Mesodermal cell (in vitro differentiated cells): ENCODE measurements at regions not wholly inside any gene's neighbourhood (a gene's known extent, or its start where the extent isn't known, plus 50 kb on each side); places are given as distances from the start of the nearest gene placed in this dataset.

ENCODE experiments used
- H3K27ac ChIP-seq: 2 replicates; pipeline ENCODE4 v1.7.0; 2013; ENCODE audit warnings: mild to moderate bottlenecking, low read depth, low read length, moderate library complexity; ENCODE audit not compliant: severe bottlenecking
- H3K36me3 ChIP-seq: 2 replicates; pipeline ENCODE4 v1.7.1; 2013; ENCODE audit warnings: mild to moderate bottlenecking, low read length, moderate library complexity; ENCODE audit not compliant: control insufficient read depth, insufficient read depth
- H3K4me1 ChIP-seq: one replicate; pipeline ENCODE4 v1.7.1; 2013; ENCODE audit warnings: mild to moderate bottlenecking, low read length; ENCODE audit not compliant: insufficient read depth, control insufficient read depth, poor library complexity, severe bottlenecking
- H3K4me3 ChIP-seq: 2 replicates; pipeline ENCODE4 v1.7.0; 2013; ENCODE audit warnings: low read length, control low read depth, mild to moderate bottlenecking; ENCODE audit not compliant: insufficient read depth, poor library complexity, severe bottlenecking; ENCODE audit errors: extremely low read depth
- H3K9me3 ChIP-seq: 2 replicates; pipeline ENCODE4 v1.7.1; 2013; ENCODE audit warnings: mild to moderate bottlenecking, low read length, moderate library complexity; ENCODE audit not compliant: control insufficient read depth
- WGBS, 2 experiments: methylation state at CpG; one replicate each; pipeline ENCODE4 v1.1.5; 2013; ENCODE audit warnings: missing lambda C conversion rate in 2 of 2; ENCODE audit not compliant: insufficient coverage in 2 of 2; 5-methylcytosine and 5-hydroxymethylcytosine counted together

DNA sequence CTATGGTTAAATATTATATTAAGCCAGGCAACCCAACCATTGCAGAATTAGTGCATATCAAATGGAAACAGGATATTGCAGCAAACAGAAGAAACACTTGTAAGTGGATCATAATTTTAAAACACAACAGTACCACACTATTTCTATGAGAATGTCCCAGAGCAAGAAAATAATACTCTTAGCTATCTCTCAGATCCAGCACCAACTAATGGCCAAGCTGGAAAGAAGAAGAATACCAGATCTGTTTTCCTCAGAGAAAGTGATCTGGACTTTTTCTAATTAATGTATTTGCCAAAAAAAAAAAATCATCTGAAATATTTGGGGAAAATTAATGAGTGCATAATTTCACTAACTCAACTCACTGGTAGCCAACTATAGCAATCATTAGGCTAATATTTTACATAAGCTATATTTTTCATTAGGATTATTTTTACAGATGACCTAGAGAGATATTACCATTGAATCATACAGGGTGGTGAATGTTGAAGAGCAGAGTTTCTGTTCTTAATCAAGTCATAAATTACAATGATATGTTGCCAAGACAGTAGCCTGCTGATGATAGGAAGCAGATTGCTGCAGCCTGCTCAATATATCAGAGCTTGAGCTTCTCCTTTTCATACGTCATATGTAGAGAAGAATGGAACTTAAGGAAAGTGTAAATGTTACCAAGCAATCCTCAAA, 995.4 kb upstream of the LRRN3 start:
- no peak overlapping the region for H3K27ac ChIP-seq
- H3K4me3 ChIP-seq = no peak overlapping the region
- WGBS, 2 experiments = no CpG with 5 or more reads among the region's 1 CpG
- H3K4me1 ChIP-seq = no peaks in the 10 kb centered on the region
- H3K9me3 ChIP-seq = no peaks in the 10 kb centered on the region
- no peaks in the 10 kb centered on the region for H3K36me3 ChIP-seq

DNA sequence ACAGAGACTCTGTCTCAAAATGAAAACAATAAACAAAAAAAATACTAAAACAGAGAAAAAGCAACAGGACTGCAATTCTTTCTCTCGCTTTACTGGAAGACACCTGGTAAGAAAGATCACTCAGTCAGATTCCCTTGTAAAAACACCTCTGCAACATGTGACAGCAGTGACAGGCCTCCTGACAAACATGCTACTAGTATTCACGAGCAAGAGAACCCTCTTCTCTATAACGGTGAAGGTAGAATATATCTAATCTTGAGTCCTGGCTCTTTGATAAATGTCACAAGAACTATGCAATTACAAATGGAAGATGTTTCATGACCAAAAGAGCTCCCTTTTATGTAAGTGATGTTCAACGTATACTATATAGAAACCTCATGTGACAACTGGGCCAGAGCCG, 986.7 kb upstream of the LRRN3 start:
- no peaks in the 10 kb centered on the region for H3K36me3 ChIP-seq
- H3K4me3 ChIP-seq = no peak overlapping the region
- WGBS, 2 experiments = 100% methylated on average over 2 of the region's 5 CpGs; no CpG with 5 or more reads in 1 of the 2 experiments
- H3K27ac ChIP-seq = no peak overlapping the region
- no peaks in the 10 kb centered on the region for H3K4me1 ChIP-seq
- H3K9me3 ChIP-seq = no peaks in the 10 kb centered on the region

DNA sequence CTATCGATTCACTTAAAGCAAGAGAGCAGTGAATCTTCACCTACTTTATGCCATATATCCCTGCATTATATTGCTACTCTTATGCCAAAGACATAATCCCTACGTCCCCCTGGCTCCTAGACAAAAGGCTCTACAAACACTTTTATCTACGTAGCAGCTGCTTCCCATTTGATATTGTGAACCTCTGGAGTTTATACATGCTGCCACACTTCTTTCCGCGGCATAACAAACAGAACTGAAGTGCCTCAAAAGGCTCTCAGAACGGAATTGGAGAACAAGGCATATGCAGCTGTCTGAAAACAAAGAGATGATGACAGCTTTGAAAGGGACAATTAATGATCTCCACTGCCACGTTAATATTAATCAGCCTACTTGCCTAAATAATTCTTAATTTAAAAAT, 985.6 kb upstream of the LRRN3 start:
- H3K4me1 ChIP-seq = no peaks in the 10 kb centered on the region
- H3K4me3 ChIP-seq = no peak overlapping the region
- WGBS, 2 experiments = 79 to 91% methylated on average over 3 to 6 of the region's 7 CpGs
- H3K9me3 ChIP-seq = no peaks in the 10 kb centered on the region
- no peak overlapping the region for H3K27ac ChIP-seq
- H3K36me3 ChIP-seq = no peaks in the 10 kb centered on the region

DNA sequence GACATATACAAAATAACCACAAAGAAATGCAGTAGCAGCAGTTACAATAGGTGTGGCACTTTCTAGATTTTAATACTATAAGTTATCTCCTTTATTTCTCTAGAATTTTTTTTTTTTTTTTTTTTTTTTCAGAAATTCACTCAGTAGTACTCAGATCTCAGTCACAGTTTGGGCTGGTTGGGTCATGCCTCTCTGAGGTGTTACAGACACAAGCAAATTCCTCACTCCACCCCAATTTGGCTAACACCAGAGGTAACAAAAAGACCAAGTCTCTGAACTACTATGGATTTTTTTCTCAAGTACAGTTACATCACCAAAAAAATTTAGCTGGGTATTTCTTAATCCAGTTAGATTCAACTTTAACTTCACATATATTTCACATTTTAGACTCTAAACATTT, 985.1 kb upstream of the LRRN3 start:
- Histone ChIP-seq H3K4me1 (no peaks in the 10 kb centered on the region), H3K36me3 (no peaks in the 10 kb centered on the region), H3K9me3 (no peaks in the 10 kb centered on the region), H3K27ac (no peak overlapping the region), H3K4me3 (no peak overlapping the region)

DNA sequence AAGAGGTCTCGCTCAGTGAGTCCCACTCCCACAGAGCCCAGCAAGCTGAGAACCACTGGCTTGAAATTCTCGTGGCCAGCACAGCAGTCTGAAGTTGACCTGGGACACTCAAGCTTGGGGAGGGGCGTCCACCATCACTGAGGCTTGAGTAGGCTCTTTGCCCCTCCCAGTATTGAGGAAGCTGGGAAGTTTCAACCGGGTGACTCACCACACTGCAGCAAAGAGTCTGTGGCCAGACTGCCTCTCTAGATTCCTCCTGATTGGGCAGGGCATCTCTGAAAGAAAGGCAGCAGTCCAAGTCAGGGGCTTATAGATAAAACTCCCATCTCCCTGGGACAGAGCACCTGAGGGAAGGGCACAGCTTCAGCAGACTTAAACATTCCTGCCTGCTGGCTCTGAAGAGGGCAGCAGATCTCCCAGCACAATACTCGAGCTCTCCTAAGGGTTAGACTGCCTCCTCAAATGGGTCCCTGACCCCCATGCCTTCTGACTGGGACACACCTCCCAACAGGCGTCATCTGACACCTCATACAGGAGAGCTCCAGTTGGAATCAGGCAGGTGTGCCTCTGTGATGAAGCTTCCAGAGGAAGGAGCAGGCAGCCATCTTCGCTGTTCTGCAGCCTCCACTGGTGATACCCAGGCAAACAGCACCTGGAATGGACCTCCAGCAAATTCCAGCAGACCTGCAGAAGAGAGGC, 970.9 kb upstream of the LRRN3 start:
- H3K27ac ChIP-seq = no peak overlapping the region
- 79 to 86% methylated on average over 6 of the region's 7 CpGs for WGBS, 2 experiments
- H3K9me3 ChIP-seq = no peaks in the 10 kb centered on the region
- H3K4me3 ChIP-seq = no peak overlapping the region
- H3K4me1 ChIP-seq = no peaks in the 10 kb centered on the region
- no peaks in the 10 kb centered on the region for H3K36me3 ChIP-seq

DNA sequence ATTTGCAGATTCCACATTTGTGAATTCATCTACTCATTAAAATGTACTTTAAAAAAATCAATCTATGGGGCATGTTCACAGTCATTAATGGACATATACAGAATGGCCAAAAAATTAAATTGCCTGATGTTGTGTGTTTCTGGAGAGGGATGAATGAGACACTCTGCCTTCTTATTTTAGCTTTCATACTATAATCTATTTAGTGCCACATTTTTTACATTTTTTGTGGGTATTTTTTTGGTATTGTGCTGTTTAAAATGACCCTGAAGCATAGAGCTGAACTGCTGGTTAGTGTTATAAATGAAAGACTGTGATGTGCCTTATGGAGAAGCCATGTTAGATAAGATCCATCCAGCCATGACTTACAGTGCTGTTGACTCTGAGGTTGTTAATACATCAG, 961.8 kb upstream of the LRRN3 start:
- H3K4me3 ChIP-seq = no peak overlapping the region
- H3K9me3 ChIP-seq = no peaks in the 10 kb centered on the region
- H3K27ac ChIP-seq = no peak overlapping the region
- H3K4me1 ChIP-seq = no peaks in the 10 kb centered on the region
- H3K36me3 ChIP-seq = no peaks in the 10 kb centered on the region

DNA sequence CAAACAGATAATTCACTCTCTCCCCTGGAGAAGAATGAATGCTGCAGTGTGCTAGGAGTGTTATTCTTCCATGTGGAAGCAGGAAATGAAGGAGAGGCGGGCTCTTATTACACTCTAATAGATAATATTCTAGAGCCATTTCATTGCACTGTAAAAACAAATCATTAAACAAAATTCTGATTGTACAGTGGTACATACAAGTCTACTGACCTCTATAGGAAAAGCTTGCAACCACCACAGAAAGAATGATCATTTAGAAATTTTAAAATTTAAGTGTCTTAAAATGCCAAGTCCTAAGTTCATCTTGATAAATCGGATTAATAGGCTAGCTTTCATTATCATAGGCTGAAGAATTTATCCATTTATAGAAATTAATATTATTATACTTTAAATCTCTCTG, 960.3 kb upstream of the LRRN3 start:
- H3K4me1 ChIP-seq = no peaks in the 10 kb centered on the region
- no CpG with 5 or more reads among the region's 2 CpGs for WGBS, 2 experiments
- H3K27ac ChIP-seq = no peak overlapping the region

DNA sequence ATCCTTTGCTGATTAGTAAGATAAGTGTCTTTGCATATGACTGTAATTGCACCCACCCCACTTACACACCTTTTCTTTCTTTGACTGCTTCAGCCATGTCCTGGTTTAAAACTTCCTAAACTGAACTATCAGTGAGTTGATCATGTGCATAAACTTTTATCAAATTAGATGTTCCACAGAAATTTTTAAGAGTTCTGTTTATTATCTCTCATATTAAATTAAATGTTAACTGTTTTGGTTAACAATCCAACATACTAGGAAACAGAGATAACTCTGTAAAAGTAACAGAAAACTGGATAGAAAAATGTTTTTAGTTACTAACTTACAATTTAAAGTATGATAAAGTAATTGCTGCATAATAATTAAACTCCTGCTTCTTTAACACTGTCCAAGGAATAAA, 959.6 kb upstream of the LRRN3 start:
- no peaks in the 10 kb centered on the region for H3K4me1 ChIP-seq
- no peak overlapping the region for H3K4me3 ChIP-seq
- H3K9me3 ChIP-seq = no peaks in the 10 kb centered on the region
- no peaks in the 10 kb centered on the region for H3K36me3 ChIP-seq
- H3K27ac ChIP-seq = no peak overlapping the region

More for the DNA sequence above, 960.3 kb upstream of the LRRN3 start:
- Histone ChIP-seq H3K9me3 (no peaks in the 10 kb centered on the region), H3K36me3 (no peaks in the 10 kb centered on the region), H3K4me3 (no peak overlapping the region)

DNA sequence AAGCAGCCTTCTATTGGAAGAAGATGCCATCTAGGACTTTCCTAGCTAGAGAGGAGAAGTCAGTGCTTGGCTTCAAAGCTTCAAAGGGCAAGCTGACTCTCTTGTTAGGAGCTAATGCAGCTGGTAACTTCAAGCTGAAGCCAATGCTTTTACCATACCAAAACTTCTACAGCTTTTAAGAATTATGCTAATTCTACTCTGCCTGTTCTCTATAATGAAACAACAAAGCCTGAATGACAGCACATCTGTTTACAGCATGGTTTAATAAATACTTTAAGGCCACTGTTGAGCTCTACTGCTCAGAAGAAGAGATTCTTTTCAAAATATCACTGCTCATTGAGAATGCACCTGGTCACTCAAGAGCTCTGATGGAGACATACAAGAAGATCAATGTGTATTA, 951.9 kb upstream of the LRRN3 start:
- Histone ChIP-seq H3K9me3 (no peaks in the 10 kb centered on the region), H3K4me3 (no peak overlapping the region), H3K36me3 (no peaks in the 10 kb centered on the region), H3K27ac (no peak overlapping the region), H3K4me1 (no peaks in the 10 kb centered on the region)

DNA sequence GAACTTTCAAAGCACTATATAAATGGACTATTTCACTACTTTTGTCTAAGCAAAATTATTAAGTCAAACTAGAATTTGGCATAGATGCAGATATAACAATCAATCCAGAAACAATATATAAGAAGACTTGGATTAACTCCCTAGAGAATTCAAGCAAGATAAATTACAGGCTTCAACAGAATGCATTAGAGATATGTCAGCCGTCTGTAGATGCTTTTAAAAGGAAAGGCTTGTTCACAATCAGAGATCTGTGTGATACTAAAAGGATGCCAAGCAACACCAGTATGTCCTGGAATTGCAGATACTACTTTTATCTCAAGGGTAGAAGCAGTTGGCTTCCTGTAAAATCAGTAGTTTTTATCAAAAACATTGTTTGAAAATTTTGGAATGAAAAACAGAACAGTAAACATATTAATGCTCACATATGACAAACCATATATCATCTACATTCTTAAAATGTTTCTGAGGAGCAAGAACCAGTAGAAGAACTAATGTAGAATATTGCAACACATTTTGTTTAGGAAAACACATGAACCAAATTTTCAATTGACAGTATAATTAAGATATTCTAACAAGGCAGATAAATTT, 947.9 kb upstream of the LRRN3 start:
- WGBS, 2 experiments = 67 to 80% methylated on average over 1 of the region's 1 CpG
- Histone ChIP-seq H3K4me3 (no peak overlapping the region), H3K27ac (no peak overlapping the region), H3K4me1 (no peaks in the 10 kb centered on the region), H3K9me3 (no peaks in the 10 kb centered on the region), H3K36me3 (no peaks in the 10 kb centered on the region)

DNA sequence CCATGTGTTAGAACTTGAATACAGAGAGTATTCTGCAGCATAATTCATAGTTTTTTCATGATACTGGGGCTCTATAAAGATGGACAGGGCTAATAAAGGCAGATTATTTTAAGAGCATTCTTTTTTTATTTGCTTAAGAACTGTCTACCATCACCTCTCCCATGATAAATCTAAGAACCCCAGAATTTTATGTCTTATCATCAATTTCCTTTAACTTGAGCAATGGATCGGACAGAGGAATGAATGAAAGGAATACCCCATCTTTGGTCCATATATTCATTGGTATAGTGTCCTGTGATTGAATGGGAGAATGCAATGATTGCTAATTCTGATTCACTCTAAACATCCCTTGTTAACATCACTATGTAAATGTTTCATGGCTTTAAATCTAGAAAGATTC, 946.3 kb upstream of the LRRN3 start:
- WGBS, 2 experiments = no CpG with 5 or more reads among the region's 1 CpG
- Histone ChIP-seq H3K4me1 (no peaks in the 10 kb centered on the region), H3K27ac (no peak overlapping the region), H3K36me3 (no peaks in the 10 kb centered on the region), H3K4me3 (no peak overlapping the region), H3K9me3 (peaks cover 8% of the 10 kb centered on the region)
